Osteoblast (primary cell): ENCODE measurements at regions not wholly inside any gene's neighbourhood (a gene's known extent, or its start where the extent isn't known, plus 50 kb on each side); places are given as distances from the start of the nearest gene placed in this dataset.

Experiments used
- DNase-seq: peaks from one replicate; pipeline ENCODE4 v3.0.0; 2011; ENCODE audit warnings: low spot score, mixed read lengths; ENCODE audit not compliant: insufficient read length; ENCODE audit errors: missing footprints
- H2AFZ ChIP-seq: 2 replicates; pipeline ENCODE4 v1.6.0; 2011; ENCODE audit warnings: mild to moderate bottlenecking, low read length
- H3K27ac ChIP-seq: 2 replicates; pipeline ENCODE4 v1.5.1; 2011; ENCODE audit warnings: mild to moderate bottlenecking, low read depth, low read length, moderate library complexity
- H3K27me3 ChIP-seq: 2 replicates; pipeline ENCODE4 v1.6.0; 2012; ENCODE audit warnings: mild to moderate bottlenecking, control low read depth, inconsistent platforms, low read length, moderate library complexity; ENCODE audit not compliant: insufficient read depth
- H3K36me3 ChIP-seq: 2 replicates; pipeline ENCODE4 v1.5.1; 2011; ENCODE audit warnings: mild to moderate bottlenecking, low read length, control low read depth, moderate library complexity; ENCODE audit not compliant: insufficient read depth
- H3K4me1 ChIP-seq: 2 replicates; pipeline ENCODE4 v1.5.1; 2011; ENCODE audit warnings: mild to moderate bottlenecking, low read length, control low read depth, moderate library complexity; ENCODE audit not compliant: insufficient read depth
- H3K4me2 ChIP-seq: 2 replicates; pipeline ENCODE4 v1.6.0; 2011; ENCODE audit warnings: mild to moderate bottlenecking, low read length; ENCODE audit not compliant: insufficient read depth
- H3K4me3 ChIP-seq: fragments of 200-600 bp; sonication (generic); 3 replicates; pipeline ENCODE4 v1.5.1; 2012; ENCODE audit warnings: mild to moderate bottlenecking, low read length, inconsistent platforms; ENCODE audit not compliant: insufficient read depth
- H3K79me2 ChIP-seq: 2 replicates; pipeline ENCODE4 v1.6.0; 2012; ENCODE audit warnings: mild to moderate bottlenecking, low read length, control low read depth, inconsistent platforms; ENCODE audit not compliant: insufficient read depth
- H3K9me3 ChIP-seq: 2 replicates; pipeline ENCODE4 v1.5.1; 2011; ENCODE audit warnings: low read depth, low read length, control low read depth
- H4K20me1 ChIP-seq: 2 replicates; pipeline ENCODE4 v1.6.0; 2012; ENCODE audit warnings: mild to moderate bottlenecking, low read length, control low read depth; ENCODE audit not compliant: insufficient read depth
- CTCF ChIP-seq: IDR thresholded peaks from 2 replicates; pipeline ENCODE4 v1.5.1; 2011; ENCODE audit warnings: mild to moderate bottlenecking, low read depth, low read length, moderate library complexity; ENCODE audit errors: extremely low read depth

GRCh38 chr5:1946776-1947175, 64.1 kb upstream of the IRX4 start:
- no peaks in the 10 kb centered on the region for H4K20me1 ChIP-seq
- TF ChIP-seq CTCF, result no peak
- peak; percentile 39 for DNase-seq
- no peak overlapping the region for H2AFZ ChIP-seq
- no peak overlapping the region for H3K4me2 ChIP-seq
- no peaks in the 10 kb centered on the region for H3K36me3 ChIP-seq
- H3K9me3 ChIP-seq, result peaks cover 3% of the 10 kb centered on the region
- H3K79me2 ChIP-seq, result no peaks in the 10 kb centered on the region
- no peak overlapping the region for H3K4me3 ChIP-seq
- no peaks in the 10 kb centered on the region for H3K27me3 ChIP-seq
- no peak overlapping the region for H3K27ac ChIP-seq
- H3K4me1 ChIP-seq, result no peaks in the 10 kb centered on the region

- H3K4me1 ChIP-seq, result no peaks in the 10 kb centered on the region
- H3K4me3 ChIP-seq, result no peak overlapping the region
- H3K36me3 ChIP-seq, result no peaks in the 10 kb centered on the region
- peak; percentile 22 for DNase-seq
- no peak overlapping the region for H3K4me2 ChIP-seq
- H2AFZ ChIP-seq, result no peak overlapping the region
- no peak for TF ChIP-seq CTCF
- H4K20me1 ChIP-seq, result no peaks in the 10 kb centered on the region
- H3K27ac ChIP-seq, result no peak overlapping the region
- H3K79me2 ChIP-seq, result no peaks in the 10 kb centered on the region
- peaks cover 3% of the 10 kb centered on the region for H3K9me3 ChIP-seq
- no peaks in the 10 kb centered on the region for H3K27me3 ChIP-seq
These were observed 63.5 kb upstream of the IRX4 start for GRCh38 chr5:1946122-1946677.

- no peaks in the 10 kb centered on the region for H3K4me1 ChIP-seq
- H3K27ac ChIP-seq, result no peak overlapping the region
- H4K20me1 ChIP-seq, result no peaks in the 10 kb centered on the region
- no peaks in the 10 kb centered on the region for H3K79me2 ChIP-seq
- H2AFZ ChIP-seq, result no peak overlapping the region
- H3K9me3 ChIP-seq, result peaks cover 3% of the 10 kb centered on the region
- H3K36me3 ChIP-seq, result no peaks in the 10 kb centered on the region
- DNase-seq, result peak; percentile 62
- no peak overlapping the region for H3K4me2 ChIP-seq
- TF ChIP-seq CTCF, result no peak
- no peaks in the 10 kb centered on the region for H3K27me3 ChIP-seq
- no peak overlapping the region for H3K4me3 ChIP-seq
These were observed 62.9 kb upstream of the IRX4 start for GRCh38 chr5:1945606-1946005.

- Histone ChIP-seq H3K27me3 (no peaks in the 10 kb centered on the region), H3K27ac (no peak overlapping the region), H4K20me1 (no peaks in the 10 kb centered on the region), H3K4me3 (no peak overlapping the region), H3K4me2 (no peak overlapping the region), H3K4me1 (no peaks in the 10 kb centered on the region), H2AFZ (no peak overlapping the region), H3K9me3 (peaks cover 3% of the 10 kb centered on the region), H3K36me3 (no peaks in the 10 kb centered on the region), H3K79me2 (no peaks in the 10 kb centered on the region)
- peak; percentile 31 for DNase-seq
- TF ChIP-seq CTCF, result no peak
These were observed 61.7 kb upstream of the IRX4 start for GRCh38 chr5:1944408-1944807.
